ENCODE measurements at regions not wholly inside any gene's neighbourhood (a gene's known extent, or its start where the extent isn't known, plus 50 kb on each side); places are given as distances from the start of the nearest gene placed in this dataset.

DNA sequence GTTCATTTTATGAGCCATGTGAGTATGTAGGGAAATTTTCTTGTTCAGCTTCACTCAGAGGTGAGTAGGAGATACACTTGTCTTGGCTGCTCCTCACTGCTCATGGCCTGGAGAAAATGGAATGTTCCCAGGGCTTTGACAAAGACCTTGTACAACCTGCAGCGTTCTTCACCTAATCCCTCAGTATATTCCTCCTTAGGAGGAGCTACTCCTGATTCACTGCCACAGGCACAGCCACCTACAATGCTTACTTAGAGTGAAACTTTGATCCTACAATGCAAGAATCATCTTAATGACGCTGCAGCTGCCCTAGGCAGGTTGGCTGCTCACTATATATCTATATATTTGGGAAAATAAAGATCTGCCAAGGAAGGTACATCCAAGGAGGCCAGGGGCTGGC lies 364.2 kb downstream of the KLF5 start:
- Mint-ChIP-seq H3K4me1 (ENCODE audit: low read depth) (peaks cover 6% of the 10 kb centered on the region), H3K27me3 (no peaks in the 10 kb centered on the region), H3K27ac (no peak overlapping the region), H3K9me3 (ENCODE audit: low read depth) (peaks cover 8% of the 10 kb centered on the region), H3K36me3 (ENCODE audit: insufficient read depth) (no peaks in the 10 kb centered on the region), H3K4me3 (ENCODE audit: low read depth) (no peak overlapping the region)
- TF ChIP-seq, protein P1, sequence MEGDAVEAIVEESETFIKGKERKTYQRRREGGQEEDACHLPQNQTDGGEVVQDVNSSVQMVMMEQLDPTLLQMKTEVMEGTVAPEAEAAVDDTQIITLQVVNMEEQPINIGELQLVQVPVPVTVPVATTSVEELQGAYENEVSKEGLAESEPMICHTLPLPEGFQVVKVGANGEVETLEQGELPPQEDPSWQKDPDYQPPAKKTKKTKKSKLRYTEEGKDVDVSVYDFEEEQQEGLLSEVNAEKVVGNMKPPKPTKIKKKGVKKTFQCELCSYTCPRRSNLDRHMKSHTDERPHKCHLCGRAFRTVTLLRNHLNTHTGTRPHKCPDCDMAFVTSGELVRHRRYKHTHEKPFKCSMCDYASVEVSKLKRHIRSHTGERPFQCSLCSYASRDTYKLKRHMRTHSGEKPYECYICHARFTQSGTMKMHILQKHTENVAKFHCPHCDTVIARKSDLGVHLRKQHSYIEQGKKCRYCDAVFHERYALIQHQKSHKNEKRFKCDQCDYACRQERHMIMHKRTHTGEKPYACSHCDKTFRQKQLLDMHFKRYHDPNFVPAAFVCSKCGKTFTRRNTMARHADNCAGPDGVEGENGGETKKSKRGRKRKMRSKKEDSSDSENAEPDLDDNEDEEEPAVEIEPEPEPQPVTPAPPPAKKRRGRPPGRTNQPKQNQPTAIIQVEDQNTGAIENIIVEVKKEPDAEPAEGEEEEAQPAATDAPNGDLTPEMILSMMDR (IDR thresholded peaks at IDR 0.05; ENCODE audit: unreplicated experiment): no peak
- DNase-seq (ENCODE audit: low spot score, unreplicated experiment): no peak

DNA sequence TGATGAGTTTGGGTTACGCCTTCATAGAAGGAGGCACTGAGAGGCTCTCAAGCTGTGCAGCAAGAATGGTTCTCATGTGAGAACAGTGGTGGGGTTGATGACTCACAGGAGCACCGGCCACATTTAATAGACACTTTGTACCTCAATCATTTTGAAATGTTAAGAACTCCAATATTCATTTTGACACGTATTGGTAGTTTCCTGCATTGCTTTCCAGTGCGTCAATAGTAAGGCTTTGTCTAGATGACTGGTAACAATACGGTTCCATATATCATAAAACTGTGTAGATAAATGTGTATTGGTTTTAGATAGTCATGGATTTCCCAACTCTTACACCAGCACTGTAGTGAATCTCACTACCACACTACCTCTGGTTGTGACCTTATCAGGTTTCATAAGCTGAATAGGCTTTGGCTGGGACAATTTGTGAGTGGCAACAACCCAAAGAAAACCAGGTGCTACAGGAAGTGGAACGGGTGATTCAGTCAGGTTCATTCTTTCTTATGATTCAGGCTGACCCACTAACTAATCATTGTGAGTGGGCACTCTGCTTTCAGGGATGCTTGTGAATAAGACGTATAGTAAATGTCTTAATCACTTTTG lies 362.6 kb downstream of the KLF5 start:
- no peaks in the 10 kb centered on the region for H3K27me3 Mint-ChIP-seq
- H3K36me3 Mint-ChIP-seq (ENCODE audit: insufficient read depth): no peaks in the 10 kb centered on the region
- peaks cover 9% of the 10 kb centered on the region for H3K9me3 Mint-ChIP-seq (ENCODE audit: low read depth)
- H3K4me1 Mint-ChIP-seq (ENCODE audit: low read depth): no peaks in the 10 kb centered on the region
- TF ChIP-seq, protein P1 (IDR thresholded peaks at IDR 0.05; ENCODE audit: unreplicated experiment): no peak
- no peak for DNase-seq (ENCODE audit: low spot score, unreplicated experiment)
- H3K27ac Mint-ChIP-seq: no peak overlapping the region
- no peak overlapping the region for H3K4me3 Mint-ChIP-seq (ENCODE audit: low read depth)

DNA sequence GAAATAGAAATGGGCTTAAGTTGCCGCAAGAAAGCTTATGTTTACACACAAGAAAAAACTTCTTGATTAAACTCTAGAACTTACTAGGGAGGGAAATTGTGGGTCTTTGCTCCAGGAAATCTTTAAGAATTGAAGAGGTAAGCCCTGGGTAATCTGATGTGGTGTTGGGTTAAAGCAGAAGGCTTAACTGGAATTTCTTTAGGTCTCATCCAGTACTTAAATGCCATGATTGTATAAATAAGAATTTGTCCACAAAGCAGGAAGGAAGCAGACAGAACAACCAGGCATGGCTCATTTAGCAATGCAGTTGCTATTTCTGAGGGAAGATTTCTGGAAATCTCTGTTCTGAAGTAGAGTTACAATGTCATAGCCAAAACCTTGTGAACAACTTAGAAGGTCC lies 360.4 kb downstream of the KLF5 start:
- Mint-ChIP-seq H3K27me3 (no peaks in the 10 kb centered on the region), H3K27ac (no peak overlapping the region), H3K36me3 (ENCODE audit: insufficient read depth) (no peaks in the 10 kb centered on the region), H3K9me3 (ENCODE audit: low read depth) (peaks cover 7% of the 10 kb centered on the region), H3K4me3 (ENCODE audit: low read depth) (no peak overlapping the region), H3K4me1 (ENCODE audit: low read depth) (peaks cover 12% of the 10 kb centered on the region)
- DNase-seq (ENCODE audit: low spot score, unreplicated experiment): no peak
- TF ChIP-seq, protein P1 (IDR thresholded peaks at IDR 0.05; ENCODE audit: unreplicated experiment): no peak

DNA sequence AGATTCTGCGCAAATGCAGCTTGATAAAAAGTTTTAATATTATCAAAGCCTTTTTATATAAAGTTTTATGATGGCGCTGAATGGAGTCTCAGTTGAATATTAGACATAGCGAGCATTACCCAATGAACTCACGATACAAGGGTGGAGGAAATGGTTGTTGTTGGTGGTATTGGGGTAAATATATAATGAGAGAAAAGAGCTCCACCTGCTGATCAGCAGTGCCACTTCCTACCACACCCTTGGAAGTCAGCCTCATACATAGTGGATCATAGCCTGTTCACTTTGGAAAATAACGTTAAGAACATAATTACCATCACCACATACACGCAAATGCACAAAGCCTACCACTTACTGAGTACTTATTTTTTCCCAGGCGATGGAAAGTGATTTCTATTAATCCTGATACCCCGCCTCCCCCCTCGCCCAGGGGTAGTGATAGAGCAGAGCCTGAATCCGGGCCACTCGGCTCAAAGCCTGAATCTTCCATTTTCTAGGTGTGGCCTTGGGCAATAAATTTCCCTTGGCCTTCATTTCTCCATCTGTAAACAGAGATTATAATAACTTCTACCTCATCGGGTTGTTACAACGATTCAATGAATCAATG lies 358.3 kb downstream of the KLF5 start:
- Mint-ChIP-seq H3K4me1 (ENCODE audit: low read depth) (peaks cover 17% of the 10 kb centered on the region), H3K9me3 (ENCODE audit: low read depth) (peaks cover 10% of the 10 kb centered on the region), H3K27ac (no peak overlapping the region), H3K36me3 (ENCODE audit: insufficient read depth) (no peaks in the 10 kb centered on the region), H3K27me3 (no peaks in the 10 kb centered on the region), H3K4me3 (ENCODE audit: low read depth) (no peak overlapping the region)
- TF ChIP-seq, protein P1 (IDR thresholded peaks at IDR 0.05; ENCODE audit: unreplicated experiment): no peak
- no peak for DNase-seq (ENCODE audit: low spot score, unreplicated experiment)

DNA sequence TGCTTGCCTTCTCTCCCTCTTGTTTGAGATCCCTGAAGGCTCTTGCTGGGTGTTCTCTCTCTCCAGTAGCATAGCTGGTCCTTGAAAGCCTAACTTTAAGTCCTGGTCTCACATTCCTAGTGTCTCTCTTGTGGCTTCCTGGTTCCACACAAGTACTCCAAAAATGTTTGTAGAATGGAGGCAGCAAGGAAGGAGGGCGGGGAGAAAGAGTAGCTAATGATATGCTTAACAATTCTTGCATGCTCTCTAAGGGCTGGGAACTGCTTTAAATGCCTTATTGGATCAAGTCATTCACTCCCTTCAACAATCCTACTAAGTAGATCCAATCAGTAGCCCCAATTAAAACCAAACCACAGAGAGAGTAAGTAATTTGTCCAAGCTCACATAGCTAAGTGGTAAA lies 357.3 kb downstream of the KLF5 start:
- DNase-seq (ENCODE audit: low spot score, unreplicated experiment): no peak
- Mint-ChIP-seq H3K27me3 (no peaks in the 10 kb centered on the region), H3K9me3 (ENCODE audit: low read depth) (peaks cover 13% of the 10 kb centered on the region), H3K4me1 (ENCODE audit: low read depth) (peaks cover 20% of the 10 kb centered on the region), H3K4me3 (ENCODE audit: low read depth) (no peak overlapping the region), H3K36me3 (ENCODE audit: insufficient read depth) (no peaks in the 10 kb centered on the region), H3K27ac (peak overlapping the region; percentile 0)
- TF ChIP-seq, protein P1 (IDR thresholded peaks at IDR 0.05; ENCODE audit: unreplicated experiment): no peak

All from progenitor cell of endocrine pancreas (in vitro differentiated cells).